ENCODE measurements at regions not wholly inside any gene's neighbourhood (a gene's known extent, or its start where the extent isn't known, plus 50 kb on each side); places are given as distances from the start of the nearest gene placed in this dataset.

DNA sequence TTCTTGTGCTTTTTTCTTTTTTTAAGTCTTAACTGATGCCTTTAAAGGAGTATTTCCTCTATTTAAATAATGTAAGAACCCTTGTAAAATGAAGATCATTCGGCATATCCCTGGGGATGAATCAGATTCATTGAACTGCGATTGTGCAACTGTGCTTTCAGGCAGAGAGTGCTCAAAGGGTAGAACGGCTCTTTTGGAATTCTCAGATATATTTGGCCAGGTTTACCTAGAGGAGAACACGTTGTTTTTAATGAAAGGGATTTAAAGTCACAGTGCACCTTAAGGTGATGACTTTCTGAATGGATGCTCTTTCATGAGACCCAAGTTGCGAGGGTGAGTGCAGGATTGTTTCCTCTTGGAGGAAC, 51.6 kb upstream of the ELOVL6 start:
- TF ChIP-seq, protein P1, sequence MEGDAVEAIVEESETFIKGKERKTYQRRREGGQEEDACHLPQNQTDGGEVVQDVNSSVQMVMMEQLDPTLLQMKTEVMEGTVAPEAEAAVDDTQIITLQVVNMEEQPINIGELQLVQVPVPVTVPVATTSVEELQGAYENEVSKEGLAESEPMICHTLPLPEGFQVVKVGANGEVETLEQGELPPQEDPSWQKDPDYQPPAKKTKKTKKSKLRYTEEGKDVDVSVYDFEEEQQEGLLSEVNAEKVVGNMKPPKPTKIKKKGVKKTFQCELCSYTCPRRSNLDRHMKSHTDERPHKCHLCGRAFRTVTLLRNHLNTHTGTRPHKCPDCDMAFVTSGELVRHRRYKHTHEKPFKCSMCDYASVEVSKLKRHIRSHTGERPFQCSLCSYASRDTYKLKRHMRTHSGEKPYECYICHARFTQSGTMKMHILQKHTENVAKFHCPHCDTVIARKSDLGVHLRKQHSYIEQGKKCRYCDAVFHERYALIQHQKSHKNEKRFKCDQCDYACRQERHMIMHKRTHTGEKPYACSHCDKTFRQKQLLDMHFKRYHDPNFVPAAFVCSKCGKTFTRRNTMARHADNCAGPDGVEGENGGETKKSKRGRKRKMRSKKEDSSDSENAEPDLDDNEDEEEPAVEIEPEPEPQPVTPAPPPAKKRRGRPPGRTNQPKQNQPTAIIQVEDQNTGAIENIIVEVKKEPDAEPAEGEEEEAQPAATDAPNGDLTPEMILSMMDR (IDR thresholded peaks at IDR 0.05; ENCODE audit: poor library complexity, severe bottlenecking) = no peak
- TF ChIP-seq TAF1 (IDR thresholded peaks at IDR 0.05; ENCODE audit: low read depth) = no peak
- no peak for TF ChIP-seq SMC3 (conservative IDR thresholded peaks at IDR 0.05; ENCODE audit: poor library complexity)
- no peak for TF ChIP-seq EP300 (conservative IDR thresholded peaks at IDR 0.05; ENCODE audit: poor library complexity, severe bottlenecking)

Measured in neural cell (in vitro differentiated cells).